Lower lobe of right lung (tissue), 2 donors: ENCODE measurements at regions not wholly inside any gene's neighbourhood (a gene's known extent, or its start where the extent isn't known, plus 50 kb on each side); places are given as distances from the start of the nearest gene placed in this dataset.

Source experiments
- ATAC-seq, 2 donors: fragments of 200-7000 bp; cut with Tn5 transposase; one replicate each; pipeline ENCODE4 v1.9.1; 2020 to 2022; ENCODE audit warnings: mild to moderate bottlenecking in 2 of 2, moderate library complexity in 2 of 2
- DNase-seq: peaks from one replicate; pipeline ENCODE4 v3.0.0-alpha.2; 2020
- H3K27ac ChIP-seq: fragments of 200-600 bp; one replicate; pipeline ENCODE4 v1.8.0; 2022
- H3K27me3 ChIP-seq: fragments of 200-600 bp; one replicate; pipeline ENCODE4 v1.8.0; 2022; ENCODE audit warnings: low read depth
- H3K36me3 ChIP-seq: fragments of 200-600 bp; one replicate; pipeline ENCODE4 v1.8.0; 2022; ENCODE audit warnings: mild to moderate bottlenecking
- H3K4me1 ChIP-seq: fragments of 200-600 bp; one replicate; pipeline ENCODE4 v1.8.0; 2022
- H3K4me3 ChIP-seq: fragments of 200-600 bp; one replicate; pipeline ENCODE4 v1.8.0; 2022; ENCODE audit warnings: mild to moderate bottlenecking
- H3K9me3 ChIP-seq: fragments of 200-600 bp; one replicate; pipeline ENCODE4 v1.8.0; 2022
- intact Hi-C: fragments of 100-400 bp; cut with DNase I; formaldehyde crosslinking; loops from one replicate; pipeline ENCODE4 v1.11.0; 2022
- TF ChIP-seq, protein P1 (sequence below): fragments of 200-600 bp; IDR thresholded peaks from one replicate; pipeline ENCODE4 v1.8.0; 2022; ENCODE audit warnings: antibody characterized with exemption, mild to moderate bottlenecking
- donor health status: DM: no; HTN: yes; CAD: no; lungs with severe emphysema.

- H3K36me3 ChIP-seq, result no peaks in the 10 kb centered on the region
- TF ChIP-seq, protein P1, sequence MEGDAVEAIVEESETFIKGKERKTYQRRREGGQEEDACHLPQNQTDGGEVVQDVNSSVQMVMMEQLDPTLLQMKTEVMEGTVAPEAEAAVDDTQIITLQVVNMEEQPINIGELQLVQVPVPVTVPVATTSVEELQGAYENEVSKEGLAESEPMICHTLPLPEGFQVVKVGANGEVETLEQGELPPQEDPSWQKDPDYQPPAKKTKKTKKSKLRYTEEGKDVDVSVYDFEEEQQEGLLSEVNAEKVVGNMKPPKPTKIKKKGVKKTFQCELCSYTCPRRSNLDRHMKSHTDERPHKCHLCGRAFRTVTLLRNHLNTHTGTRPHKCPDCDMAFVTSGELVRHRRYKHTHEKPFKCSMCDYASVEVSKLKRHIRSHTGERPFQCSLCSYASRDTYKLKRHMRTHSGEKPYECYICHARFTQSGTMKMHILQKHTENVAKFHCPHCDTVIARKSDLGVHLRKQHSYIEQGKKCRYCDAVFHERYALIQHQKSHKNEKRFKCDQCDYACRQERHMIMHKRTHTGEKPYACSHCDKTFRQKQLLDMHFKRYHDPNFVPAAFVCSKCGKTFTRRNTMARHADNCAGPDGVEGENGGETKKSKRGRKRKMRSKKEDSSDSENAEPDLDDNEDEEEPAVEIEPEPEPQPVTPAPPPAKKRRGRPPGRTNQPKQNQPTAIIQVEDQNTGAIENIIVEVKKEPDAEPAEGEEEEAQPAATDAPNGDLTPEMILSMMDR, result no peak
- ATAC-seq, result no peak
- H3K4me3 ChIP-seq, result no peak overlapping the region
- intact Hi-C loops, result no loop called here
- no peaks in the 10 kb centered on the region for H3K9me3 ChIP-seq
- H3K27ac ChIP-seq, result no peak overlapping the region
- DNase-seq, result no peak
- H3K4me1 ChIP-seq, result no peaks in the 10 kb centered on the region
- no peaks in the 10 kb centered on the region for H3K27me3 ChIP-seq
These were observed 117.4 kb upstream of the LINGO1 start for GRCh38 chr15:77749998-77750540.

- Histone ChIP-seq H3K4me3 (no peak overlapping the region), H3K36me3 (no peaks in the 10 kb centered on the region), H3K27ac (no peak overlapping the region), H3K9me3 (no peaks in the 10 kb centered on the region), H3K27me3 (no peaks in the 10 kb centered on the region), H3K4me1 (no peaks in the 10 kb centered on the region)
- ATAC-seq, result no peak
- intact Hi-C loops, result no loop called here
- TF ChIP-seq, protein P1, result no peak
- no peak for DNase-seq
These were observed 116.7 kb upstream of the LINGO1 start for GRCh38 chr15:77749236-77749997.

DNA sequence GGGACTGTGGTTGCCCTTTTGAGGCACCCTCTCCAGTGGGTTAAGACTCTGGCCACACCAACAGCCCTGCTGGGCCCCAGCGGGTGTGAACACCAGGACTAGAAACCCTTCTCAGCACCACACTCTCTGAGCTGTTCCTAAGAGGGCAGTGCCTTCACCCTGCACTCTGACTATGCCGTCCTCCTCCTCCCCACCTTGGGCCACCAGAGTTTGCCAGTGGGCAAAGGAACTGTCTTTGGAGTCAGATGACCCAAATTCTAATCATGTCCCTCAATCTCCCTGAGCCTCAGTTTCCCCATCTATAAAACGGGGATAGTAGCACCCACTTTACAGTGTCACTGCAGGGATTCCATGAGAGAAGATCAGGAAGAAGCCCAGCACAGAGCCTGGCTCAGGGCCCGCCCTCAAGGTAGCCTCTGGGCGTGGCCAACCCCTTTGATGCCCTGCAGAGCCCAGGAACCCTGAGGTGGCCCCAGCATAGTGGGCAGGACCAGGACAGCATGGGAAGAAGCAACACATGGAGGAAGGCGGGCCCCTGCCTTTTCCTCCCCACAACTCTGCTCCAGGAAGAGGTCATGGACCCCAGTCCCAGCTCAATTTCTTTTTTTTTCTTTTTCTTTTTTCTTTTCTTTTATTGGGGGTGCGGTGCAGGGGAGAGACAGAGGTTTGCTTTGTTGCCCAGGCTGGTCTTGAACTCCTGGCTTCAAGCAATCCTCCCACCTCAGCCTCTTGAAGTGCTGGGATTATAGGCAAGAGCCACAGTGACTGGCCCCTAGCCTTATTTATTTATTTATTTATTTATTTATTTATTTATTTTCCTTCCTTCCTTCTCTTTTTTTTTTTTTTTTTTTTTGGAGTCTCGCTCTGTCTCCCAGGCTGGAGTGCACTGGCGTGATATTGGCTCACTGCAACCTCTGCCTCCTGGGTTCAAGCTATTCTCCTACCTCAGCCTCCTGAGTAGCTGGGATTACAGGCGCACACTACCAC lies 115.7 kb upstream of the LINGO1 start:
- H3K36me3 ChIP-seq, result no peaks in the 10 kb centered on the region
- no peak for ATAC-seq
- H3K9me3 ChIP-seq, result no peaks in the 10 kb centered on the region
- no peak for DNase-seq
- no peak overlapping the region for H3K4me3 ChIP-seq
- H3K27me3 ChIP-seq, result no peaks in the 10 kb centered on the region
- TF ChIP-seq, protein P1, result no peak
- intact Hi-C loops, result no loop called here
- H3K4me1 ChIP-seq, result no peaks in the 10 kb centered on the region
- no peak overlapping the region for H3K27ac ChIP-seq

- DNase-seq, result no peak
- no peak for ATAC-seq
- TF ChIP-seq, protein P1, result no peak
- Histone ChIP-seq H3K9me3 (no peaks in the 10 kb centered on the region), H3K27ac (no peak overlapping the region), H3K36me3 (no peaks in the 10 kb centered on the region), H3K4me1 (no peaks in the 10 kb centered on the region), H3K27me3 (peaks cover 1% of the 10 kb centered on the region), H3K4me3 (no peak overlapping the region)
- intact Hi-C loops, result no loop called here
These were observed 114.7 kb upstream of the LINGO1 start for GRCh38 chr15:77747175-77748077.
